ENCODE measurements at regions not wholly inside any gene's neighbourhood (a gene's known extent, or its start where the extent isn't known, plus 50 kb on each side); places are given as distances from the start of the nearest gene placed in this dataset.
A peak's percentile ranks its signal among the peaks of the same experiment; 100 is the strongest.

- Mint-ChIP-seq H3K9me3 (no peaks in the 10 kb centered on the region), H3K4me3 (no peak overlapping the region), H3K36me3 (ENCODE audit: low read depth) (no peaks in the 10 kb centered on the region), H3K4me1 (no peaks in the 10 kb centered on the region), H3K27ac (no peak overlapping the region), H3K27me3 (peaks cover 11% of the 10 kb centered on the region)
- no peak for ATAC-seq (replicated peaks)
Measured at GRCh38 chr5:174828804-174829510, 104.6 kb downstream of the MSX2 start.

- H3K9me3 Mint-ChIP-seq = no peaks in the 10 kb centered on the region
- H3K27ac Mint-ChIP-seq = no peak overlapping the region
- H3K4me1 Mint-ChIP-seq = no peaks in the 10 kb centered on the region
- no peaks in the 10 kb centered on the region for H3K36me3 Mint-ChIP-seq (ENCODE audit: low read depth)
- H3K27me3 Mint-ChIP-seq = peaks cover 10% of the 10 kb centered on the region
- no peak for ATAC-seq (replicated peaks)
- no peak overlapping the region for H3K4me3 Mint-ChIP-seq
Measured at GRCh38 chr5:174827558-174827957, 103.2 kb downstream of the MSX2 start.

- H3K9me3 Mint-ChIP-seq = no peaks in the 10 kb centered on the region
- H3K4me3 Mint-ChIP-seq = no peak overlapping the region
- no peaks in the 10 kb centered on the region for H3K36me3 Mint-ChIP-seq (ENCODE audit: low read depth)
- H3K27me3 Mint-ChIP-seq = peaks cover 9% of the 10 kb centered on the region
- no peaks in the 10 kb centered on the region for H3K4me1 Mint-ChIP-seq
- no peak for ATAC-seq (replicated peaks)
- no peak overlapping the region for H3K27ac Mint-ChIP-seq
Measured at GRCh38 chr5:174825587-174825986, 101.2 kb downstream of the MSX2 start.

- no peaks in the 10 kb centered on the region for H3K4me1 Mint-ChIP-seq
- no peak for ATAC-seq (replicated peaks)
- H3K27me3 Mint-ChIP-seq = peaks cover 11% of the 10 kb centered on the region
- no peak overlapping the region for H3K27ac Mint-ChIP-seq
- H3K36me3 Mint-ChIP-seq (ENCODE audit: low read depth) = no peaks in the 10 kb centered on the region
- H3K9me3 Mint-ChIP-seq = peaks cover 6% of the 10 kb centered on the region
- no peak overlapping the region for H3K4me3 Mint-ChIP-seq
Measured at GRCh38 chr5:174818430-174818829, 94.0 kb downstream of the MSX2 start.

GRCh38 chr5:174817610-174818009, 93.2 kb downstream of the MSX2 start:
- Mint-ChIP-seq H3K9me3 (peaks cover 6% of the 10 kb centered on the region), H3K4me3 (no peak overlapping the region), H3K4me1 (no peaks in the 10 kb centered on the region), H3K27ac (no peak overlapping the region), H3K36me3 (ENCODE audit: low read depth) (no peaks in the 10 kb centered on the region), H3K27me3 (peaks cover 11% of the 10 kb centered on the region)
- ATAC-seq (replicated peaks) = no peak

GRCh38 chr5:174816858-174817257, 92.5 kb downstream of the MSX2 start:
- H3K27ac Mint-ChIP-seq = no peak overlapping the region
- no peaks in the 10 kb centered on the region for H3K36me3 Mint-ChIP-seq (ENCODE audit: low read depth)
- no peak for ATAC-seq (replicated peaks)
- peaks cover 6% of the 10 kb centered on the region for H3K9me3 Mint-ChIP-seq
- H3K4me1 Mint-ChIP-seq = no peaks in the 10 kb centered on the region
- H3K27me3 Mint-ChIP-seq = peaks cover 11% of the 10 kb centered on the region
- H3K4me3 Mint-ChIP-seq = no peak overlapping the region

- Mint-ChIP-seq H3K4me1 (no peaks in the 10 kb centered on the region), H3K27ac (no peak overlapping the region), H3K4me3 (no peak overlapping the region), H3K9me3 (peaks cover 6% of the 10 kb centered on the region), H3K27me3 (peaks cover 4% of the 10 kb centered on the region), H3K36me3 (ENCODE audit: low read depth) (no peaks in the 10 kb centered on the region)
- ATAC-seq (replicated peaks) = no peak
Measured at GRCh38 chr5:174811438-174811837, 87.1 kb downstream of the MSX2 start.

- no peak overlapping the region for H3K4me3 Mint-ChIP-seq
- H3K36me3 Mint-ChIP-seq (ENCODE audit: low read depth) = no peaks in the 10 kb centered on the region
- H3K27ac Mint-ChIP-seq = no peak overlapping the region
- no peaks in the 10 kb centered on the region for H3K4me1 Mint-ChIP-seq
- H3K27me3 Mint-ChIP-seq = peaks cover 2% of the 10 kb centered on the region
- no peak for ATAC-seq (replicated peaks)
- H3K9me3 Mint-ChIP-seq = peaks cover 2% of the 10 kb centered on the region
Measured at GRCh38 chr5:174810796-174811195, 86.4 kb downstream of the MSX2 start.

GRCh38 chr5:174807471-174807870, 83.1 kb downstream of the MSX2 start:
- Mint-ChIP-seq H3K27me3 (no peaks in the 10 kb centered on the region), H3K9me3 (no peaks in the 10 kb centered on the region), H3K4me1 (no peaks in the 10 kb centered on the region), H3K36me3 (ENCODE audit: low read depth) (no peaks in the 10 kb centered on the region), H3K4me3 (no peak overlapping the region), H3K27ac (no peak overlapping the region)
- ATAC-seq (replicated peaks) = no peak

GRCh38 chr5:174806729-174807128, 82.3 kb downstream of the MSX2 start:
- Mint-ChIP-seq H3K27me3 (no peaks in the 10 kb centered on the region), H3K36me3 (ENCODE audit: low read depth) (no peaks in the 10 kb centered on the region), H3K4me1 (no peaks in the 10 kb centered on the region), H3K9me3 (no peaks in the 10 kb centered on the region), H3K4me3 (no peak overlapping the region), H3K27ac (no peak overlapping the region)
- ATAC-seq (replicated peaks) = no peak

- no peak overlapping the region for H3K4me3 Mint-ChIP-seq
- ATAC-seq (replicated peaks) = no peak
- H3K9me3 Mint-ChIP-seq = no peaks in the 10 kb centered on the region
- H3K27ac Mint-ChIP-seq = no peak overlapping the region
- no peaks in the 10 kb centered on the region for H3K36me3 Mint-ChIP-seq (ENCODE audit: low read depth)
- H3K27me3 Mint-ChIP-seq = peaks cover 9% of the 10 kb centered on the region
- no peaks in the 10 kb centered on the region for H3K4me1 Mint-ChIP-seq
Measured at GRCh38 chr5:174801798-174802197, 77.4 kb downstream of the MSX2 start.

GRCh38 chr5:174800435-174800834, 76.1 kb downstream of the MSX2 start:
- no peak overlapping the region for H3K27ac Mint-ChIP-seq
- no peaks in the 10 kb centered on the region for H3K4me1 Mint-ChIP-seq
- no peaks in the 10 kb centered on the region for H3K36me3 Mint-ChIP-seq (ENCODE audit: low read depth)
- H3K4me3 Mint-ChIP-seq = no peak overlapping the region
- no peaks in the 10 kb centered on the region for H3K9me3 Mint-ChIP-seq
- ATAC-seq (replicated peaks) = no peak
- peaks cover 15% of the 10 kb centered on the region for H3K27me3 Mint-ChIP-seq

- Mint-ChIP-seq H3K27me3 (peaks cover 15% of the 10 kb centered on the region), H3K27ac (no peak overlapping the region), H3K36me3 (ENCODE audit: low read depth) (no peaks in the 10 kb centered on the region), H3K9me3 (no peaks in the 10 kb centered on the region), H3K4me1 (no peaks in the 10 kb centered on the region), H3K4me3 (no peak overlapping the region)
- ATAC-seq (replicated peaks) = no peak
Measured at GRCh38 chr5:174799121-174799520, 74.7 kb downstream of the MSX2 start.

GRCh38 chr5:174798551-174798951, 74.2 kb downstream of the MSX2 start:
- Mint-ChIP-seq H3K36me3 (ENCODE audit: low read depth) (no peaks in the 10 kb centered on the region), H3K4me1 (no peaks in the 10 kb centered on the region), H3K9me3 (no peaks in the 10 kb centered on the region), H3K4me3 (peak overlapping the region; percentile 45), H3K27me3 (peaks cover 18% of the 10 kb centered on the region), H3K27ac (no peak overlapping the region)
- no peak for ATAC-seq (replicated peaks)

GRCh38 chr5:174796711-174797192, 72.4 kb downstream of the MSX2 start:
- Mint-ChIP-seq H3K4me1 (no peaks in the 10 kb centered on the region), H3K27me3 (peaks cover 27% of the 10 kb centered on the region), H3K27ac (no peak overlapping the region), H3K36me3 (ENCODE audit: low read depth) (no peaks in the 10 kb centered on the region), H3K4me3 (no peak overlapping the region), H3K9me3 (no peaks in the 10 kb centered on the region)
- no peak for ATAC-seq (replicated peaks)
